NCI-H2081 treated with DMSO at 0.1 percent for 48 hours (cell line): ENCODE measurements at regions not wholly inside any gene's neighbourhood (a gene's known extent, or its start where the extent isn't known, plus 50 kb on each side); places are given as distances from the start of the nearest gene placed in this dataset.
"Not testable (repeated sequence)": the region's sequence is repeated elsewhere in the genome, so short reads cannot be mapped to it uniquely, and the experiment has no call there.

Experiments
- DNase-seq: peaks from one replicate; lab custom pipeline; 2025; lab: John Stamatoyannopoulos, UW

- DNase-seq, result no peak
Observed at GRCh38 chr10:118871244-118871865, 116.6 kb upstream of the CACUL1 start.

- DNase-seq, result no peak
Observed at GRCh38 chr10:118873091-118873737, 118.4 kb upstream of the CACUL1 start.

- DNase-seq, result no peak
Observed at GRCh38 chr10:118873738-118874105, 119.0 kb upstream of the CACUL1 start.

- no peak for DNase-seq
Observed at GRCh38 chr10:118874171-118874570, 119.4 kb upstream of the CACUL1 start.

GRCh38 chr10:118875087-118875486 lies 120.3 kb upstream of the CACUL1 start:
- DNase-seq, result no peak

GRCh38 chr10:118882741-118883140 lies 128.0 kb upstream of the CACUL1 start:
- DNase-seq, result no peak

GRCh38 chr10:118892255-118892654 lies 137.3 kb upstream of the NANOS1 start:
- DNase-seq, result no peak

- DNase-seq, result not testable (repeated sequence)
Observed at GRCh38 chr10:118894891-118895290, 134.6 kb upstream of the NANOS1 start.

GRCh38 chr10:118900617-118901016 lies 128.9 kb upstream of the NANOS1 start:
- no peak for DNase-seq

- no peak for DNase-seq
Observed at GRCh38 chr10:118901380-118901779, 128.1 kb upstream of the NANOS1 start.

GRCh38 chr10:118901906-118902305 lies 127.6 kb upstream of the NANOS1 start:
- DNase-seq, result no peak

- DNase-seq, result not testable (repeated sequence)
Observed at GRCh38 chr10:118902656-118903055, 126.9 kb upstream of the NANOS1 start.

- DNase-seq, result no peak
Observed at GRCh38 chr10:118903251-118903650, 126.3 kb upstream of the NANOS1 start.

- DNase-seq, result no peak
Observed at GRCh38 chr10:118903691-118904090, 125.8 kb upstream of the NANOS1 start.

- DNase-seq, result no peak
Observed at GRCh38 chr10:118904286-118904685, 125.2 kb upstream of the NANOS1 start.

GRCh38 chr10:118907051-118907450 lies 122.5 kb upstream of the NANOS1 start:
- no peak for DNase-seq

GRCh38 chr10:118908557-118909256 lies 120.8 kb upstream of the NANOS1 start:
- DNase-seq, result no peak

- DNase-seq, result no peak
Observed at GRCh38 chr10:118910702-118911101, 118.8 kb upstream of the NANOS1 start.

GRCh38 chr10:118911363-118911762 lies 118.2 kb upstream of the NANOS1 start:
- DNase-seq, result no peak

GRCh38 chr10:118912961-118913600 lies 116.4 kb upstream of the NANOS1 start:
- no peak for DNase-seq

- DNase-seq, result no peak
Observed at GRCh38 chr10:118913825-118914224, 115.7 kb upstream of the NANOS1 start.

GRCh38 chr10:118914629-118915028 lies 114.9 kb upstream of the NANOS1 start:
- DNase-seq, result no peak

- no peak for DNase-seq
Observed at GRCh38 chr10:118915161-118915560, 114.4 kb upstream of the NANOS1 start.
